ENCODE measurements at regions not wholly inside any gene's neighbourhood (a gene's known extent, or its start where the extent isn't known, plus 50 kb on each side); places are given as distances from the start of the nearest gene placed in this dataset.

DNA sequence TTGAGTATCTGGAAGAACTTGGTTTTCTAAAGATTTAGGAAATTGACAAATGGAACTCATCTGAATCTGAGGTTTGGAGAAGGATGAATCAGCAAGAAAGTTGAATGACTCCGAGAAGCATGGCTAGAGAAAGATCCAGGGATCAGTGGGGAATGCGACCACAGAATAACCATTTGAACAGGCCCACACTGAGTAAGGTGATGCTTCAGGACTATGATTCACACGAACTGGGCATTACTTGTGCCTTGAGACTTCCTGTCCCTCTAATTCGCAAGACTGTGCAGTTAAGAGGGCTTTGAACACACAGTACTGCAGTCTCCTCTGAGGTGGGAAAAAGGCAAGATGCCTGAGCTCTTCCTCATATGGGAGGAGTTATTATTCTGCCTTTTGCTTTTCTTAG is 395.5 kb upstream of the POM121L12 start:
- no peak for TF ChIP-seq CTCF (IDR thresholded peaks at IDR 0.05; ENCODE audit: insufficient read depth, missing control alignments)
- FAIRE-seq (no peak), DNase-seq (ENCODE audit: insufficient read length, low spot score) (no peak)

- DNase-seq (ENCODE audit: insufficient read length, low spot score), result no peak
- no peak for TF ChIP-seq CTCF (IDR thresholded peaks at IDR 0.05; ENCODE audit: insufficient read depth, missing control alignments)
- no peak for FAIRE-seq
These were observed 396.3 kb upstream of the POM121L12 start for GRCh38 chr7:52639126-52639525.

DNA sequence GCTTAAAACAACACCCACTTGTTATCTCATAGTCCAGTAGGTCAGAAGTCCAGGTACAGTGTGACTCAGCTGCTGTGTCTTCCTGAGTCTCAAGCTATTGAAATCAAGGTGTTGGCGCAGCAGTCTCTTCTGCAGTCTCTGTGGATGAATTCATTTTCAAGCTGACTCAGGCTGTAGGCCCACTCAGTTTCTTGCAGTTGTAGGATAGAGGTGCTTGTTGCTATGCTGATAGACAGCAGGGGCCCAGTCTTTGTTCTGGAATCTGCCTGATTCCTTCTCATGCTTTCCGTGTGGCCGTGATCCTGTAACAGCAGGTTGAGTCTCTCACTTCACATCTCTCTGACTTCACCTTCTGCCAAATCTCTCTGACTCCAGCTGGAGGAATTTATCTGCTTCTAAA is 400.4 kb upstream of the POM121L12 start:
- TF ChIP-seq CTCF (IDR thresholded peaks at IDR 0.05; ENCODE audit: insufficient read depth, missing control alignments), result no peak
- FAIRE-seq (no peak), DNase-seq (ENCODE audit: insufficient read length, low spot score) (no peak)

DNA sequence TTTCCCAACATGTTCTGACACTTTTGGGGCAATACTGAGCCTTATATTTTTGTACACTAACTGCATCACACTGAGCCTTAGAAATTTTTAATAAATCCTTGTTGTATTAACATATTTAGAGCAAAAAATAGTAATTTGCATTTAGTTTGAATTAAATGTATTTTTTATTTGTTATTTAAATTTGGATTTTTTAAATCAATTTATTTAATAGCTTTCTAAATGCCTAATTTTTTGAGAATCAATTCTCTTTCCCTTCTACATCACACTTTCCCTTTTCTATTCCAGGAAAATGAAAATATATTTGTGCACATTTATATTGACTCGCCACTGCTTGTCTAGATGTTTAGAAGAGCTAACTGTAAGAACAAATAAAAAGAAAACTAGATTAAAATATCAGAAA is 414.6 kb upstream of the POM121L12 start:
- TF ChIP-seq CTCF (IDR thresholded peaks at IDR 0.05; ENCODE audit: insufficient read depth, missing control alignments), result no peak
- FAIRE-seq (no peak), DNase-seq (ENCODE audit: insufficient read length, low spot score) (no peak)

DNA sequence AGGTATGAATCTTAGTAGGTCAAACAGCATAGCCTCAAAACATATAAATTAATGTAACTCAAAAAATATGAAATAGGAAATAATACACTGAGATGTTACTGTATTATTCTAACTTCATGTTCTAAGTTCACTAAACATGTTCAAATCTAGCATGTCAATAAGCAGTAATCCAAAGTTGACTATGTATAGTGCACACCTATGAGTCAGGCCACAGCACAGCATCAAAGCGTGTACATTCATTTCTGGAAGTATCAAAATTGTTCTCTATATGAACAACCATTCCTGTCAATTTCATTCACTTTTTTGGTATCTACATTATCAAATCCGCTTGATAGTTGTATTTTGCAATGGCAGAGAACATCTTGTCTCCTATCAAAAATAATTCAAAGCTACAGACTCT is 418.9 kb upstream of the POM121L12 start:
- TF ChIP-seq CTCF (IDR thresholded peaks at IDR 0.05; ENCODE audit: insufficient read depth, missing control alignments), result no peak
- FAIRE-seq, result no peak
- DNase-seq (ENCODE audit: insufficient read length, low spot score), result no peak

GRCh38 chr7:52615021-52615695 is 420.3 kb upstream of the POM121L12 start:
- DNase-seq (ENCODE audit: insufficient read length, low spot score), result no peak
- no peak for FAIRE-seq
- TF ChIP-seq CTCF (IDR thresholded peaks at IDR 0.05; ENCODE audit: insufficient read depth, missing control alignments), result no peak

DNA sequence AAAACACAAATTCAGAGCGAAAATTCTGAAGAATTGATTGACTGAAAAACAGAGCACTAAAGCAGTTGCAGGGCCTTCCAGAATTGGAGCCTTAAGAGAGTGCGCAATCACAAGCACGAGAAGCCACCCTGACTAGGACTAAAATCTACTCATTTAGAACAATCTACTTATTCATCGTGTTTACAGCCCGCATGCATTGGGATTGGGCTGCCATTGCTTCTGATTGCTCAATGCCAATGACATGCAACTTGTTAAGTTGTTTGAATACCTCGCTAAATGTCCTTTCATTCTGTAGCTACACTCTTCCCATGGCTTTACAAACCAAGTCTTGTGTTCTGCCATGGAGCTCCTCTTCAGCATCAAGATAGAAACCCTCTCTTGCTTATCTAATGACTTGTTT is 425.9 kb upstream of the POM121L12 start:
- no peak for TF ChIP-seq CTCF (IDR thresholded peaks at IDR 0.05; ENCODE audit: insufficient read depth, missing control alignments)
- no peak for FAIRE-seq
- no peak for DNase-seq (ENCODE audit: insufficient read length, low spot score)

All from D721Med (cell line).